ENCODE measurements at regions not wholly inside any gene's neighbourhood (a gene's known extent, or its start where the extent isn't known, plus 50 kb on each side); places are given as distances from the start of the nearest gene placed in this dataset.

- DNase-seq, result no peak
These were observed 368.8 kb downstream of the MEIS1 start for GRCh38 chr2:66803726-66804125.

- DNase-seq, result no peak
These were observed 370.3 kb downstream of the MEIS1 start for GRCh38 chr2:66805016-66805865.

GRCh38 chr2:66805968-66806367, 371.0 kb downstream of the MEIS1 start:
- DNase-seq, result no peak

- no peak for DNase-seq
These were observed 378.6 kb downstream of the MEIS1 start for GRCh38 chr2:66813525-66813924.

GRCh38 chr2:66813976-66814375, 379.1 kb downstream of the MEIS1 start:
- DNase-seq, result no peak

GRCh38 chr2:66814916-66815315, 380.0 kb downstream of the MEIS1 start:
- no peak for DNase-seq

- no peak for DNase-seq
These were observed 381.0 kb downstream of the MEIS1 start for GRCh38 chr2:66815886-66816285.

GRCh38 chr2:66821168-66821567, 386.2 kb downstream of the MEIS1 start:
- no peak for DNase-seq

GRCh38 chr2:66822186-66822585, 387.3 kb downstream of the MEIS1 start:
- DNase-seq, result no peak

- DNase-seq, result no peak
These were observed 390.0 kb downstream of the MEIS1 start for GRCh38 chr2:66824926-66825325.

GRCh38 chr2:66827851-66828250, 392.9 kb downstream of the MEIS1 start:
- no peak for DNase-seq

GRCh38 chr2:66828876-66829275, 394.0 kb downstream of the MEIS1 start:
- DNase-seq, result no peak

- no peak for DNase-seq
These were observed 396.0 kb downstream of the MEIS1 start for GRCh38 chr2:66830881-66831280.

GRCh38 chr2:66832646-66833435, 397.9 kb downstream of the MEIS1 start:
- no peak for DNase-seq

- DNase-seq, result no peak
These were observed 399.9 kb downstream of the MEIS1 start for GRCh38 chr2:66834859-66835258.

GRCh38 chr2:66836851-66837250, 401.9 kb downstream of the MEIS1 start:
- no peak for DNase-seq

GRCh38 chr2:66839551-66840320, 404.8 kb downstream of the MEIS1 start:
- DNase-seq, result no peak

- no peak for DNase-seq
These were observed 405.5 kb downstream of the MEIS1 start for GRCh38 chr2:66840321-66841002.

- no peak for DNase-seq
These were observed 408.9 kb downstream of the MEIS1 start for GRCh38 chr2:66843847-66844246.

GRCh38 chr2:66845307-66845706, 410.4 kb downstream of the MEIS1 start:
- DNase-seq, result no peak

- no peak for DNase-seq
These were observed 412.0 kb downstream of the MEIS1 start for GRCh38 chr2:66846887-66847286.

- no peak for DNase-seq
These were observed 414.3 kb downstream of the MEIS1 start for GRCh38 chr2:66849153-66849755.
